Endodermal cell (in vitro differentiated cells): ENCODE measurements at regions not wholly inside any gene's neighbourhood (a gene's known extent, or its start where the extent isn't known, plus 50 kb on each side); places are given as distances from the start of the nearest gene placed in this dataset.

ENCODE experiments used
- DNase-seq: peaks from one replicate; pipeline ENCODE4 v3.0.0-alpha.2; 2017
- H3K27ac ChIP-seq: 2 replicates; pipeline ENCODE4 v1.5.1; 2013; ENCODE audit warnings: mild to moderate bottlenecking, low read depth, low read length, moderate library complexity
- H3K27me3 ChIP-seq: 2 replicates; pipeline ENCODE4 v1.6.1; 2013; ENCODE audit warnings: mild to moderate bottlenecking, low read length, moderate library complexity; ENCODE audit not compliant: insufficient read depth, control insufficient read depth, poor library complexity, severe bottlenecking
- H3K36me3 ChIP-seq: 2 replicates; pipeline ENCODE4 v1.7.0; 2013; ENCODE audit warnings: mild to moderate bottlenecking, low read length, moderate library complexity; ENCODE audit not compliant: control insufficient read depth, insufficient read depth
- H3K4me1 ChIP-seq: one replicate; pipeline ENCODE4 v1.7.0; 2013; ENCODE audit warnings: low read length; ENCODE audit not compliant: control insufficient read depth, insufficient read depth
- H3K4me3 ChIP-seq: 2 replicates; pipeline ENCODE4 v1.5.1; 2013; ENCODE audit warnings: mild to moderate bottlenecking, low read length, moderate library complexity
- H3K9ac ChIP-seq: 2 replicates; pipeline ENCODE4 v1.6.1; 2013; ENCODE audit warnings: mild to moderate bottlenecking, low read length, moderate library complexity; ENCODE audit not compliant: poor library complexity, severe bottlenecking; ENCODE audit errors: extremely low read depth
- H3K9me3 ChIP-seq: 2 replicates; pipeline ENCODE4 v1.6.1; 2013; ENCODE audit warnings: mild to moderate bottlenecking, low read length, moderate library complexity; ENCODE audit not compliant: control insufficient read depth
- H3K27ac Mint-ChIP-seq: 2 replicates; pipeline ENCODE4 v1.8.0; 2020; ENCODE audit warnings: mixed read lengths
- H3K27me3 Mint-ChIP-seq: 2 replicates; pipeline ENCODE4 v1.8.0; 2021; ENCODE audit warnings: mild to moderate bottlenecking, mixed read lengths; ENCODE audit not compliant: insufficient read depth
- H3K36me3 Mint-ChIP-seq: 2 replicates; pipeline ENCODE4 v1.8.0; 2020; ENCODE audit warnings: low read depth, mixed read lengths
- H3K4me1 Mint-ChIP-seq: 2 replicates; pipeline ENCODE4 v1.8.0; 2020; ENCODE audit warnings: mixed read lengths
- H3K4me3 Mint-ChIP-seq: 2 replicates; pipeline ENCODE4 v1.8.0; 2020; ENCODE audit warnings: mild to moderate bottlenecking, moderate library complexity, mixed read lengths
- H3K9me3 Mint-ChIP-seq: 2 replicates; pipeline ENCODE4 v1.8.0; 2020; ENCODE audit warnings: mild to moderate bottlenecking, mixed read lengths
- CTCF ChIP-seq: fragments of 200-600 bp; sonication (generic); conservative IDR thresholded peaks from 2 replicates; pipeline ENCODE4 v1.5.0; 2021; ENCODE audit warnings: antibody characterized with exemption, mild to moderate bottlenecking
- WGBS, 2 experiments: methylation state at CpG; one replicate each; pipeline versions ENCODE4 v1.1.5 to v1.1.7; 2013; ENCODE audit warnings: missing lambda C conversion rate in 2 of 2, mixed read lengths in 1 of 2; ENCODE audit not compliant: insufficient coverage in 1 of 2, insufficient read length in 1 of 2; 5-methylcytosine and 5-hydroxymethylcytosine counted together

- DNase-seq: no peak
- 95 to 100% methylated on average over 2 to 4 of the region's 4 CpGs for WGBS, 2 experiments
- H3K36me3 ChIP-seq: no peaks in the 10 kb centered on the region
- no peak overlapping the region for H3K9ac ChIP-seq
- Mint-ChIP-seq H3K4me1 (peaks cover 3% of the 10 kb centered on the region), H3K36me3 (no peaks in the 10 kb centered on the region), H3K9me3 (peaks cover 7% of the 10 kb centered on the region), H3K27ac (no peak overlapping the region), H3K4me3 (no peak overlapping the region), H3K27me3 (no peaks in the 10 kb centered on the region)
- H3K27me3 ChIP-seq: no peaks in the 10 kb centered on the region
- no peak for TF ChIP-seq CTCF
- no peak overlapping the region for H3K4me3 ChIP-seq
- H3K9me3 ChIP-seq: no peaks in the 10 kb centered on the region
- no peaks in the 10 kb centered on the region for H3K4me1 ChIP-seq
- no peak overlapping the region for H3K27ac ChIP-seq
These were observed 1530.6 kb downstream of the PLA2G4A start for GRCh38 chr1:188359315-188359714.

GRCh38 chr1:188363943-188364342 lies 1535.2 kb downstream of the PLA2G4A start:
- H3K27ac ChIP-seq: no peak overlapping the region
- H3K9me3 ChIP-seq: no peaks in the 10 kb centered on the region
- Mint-ChIP-seq H3K36me3 (no peaks in the 10 kb centered on the region), H3K9me3 (no peaks in the 10 kb centered on the region), H3K4me3 (no peak overlapping the region), H3K4me1 (peaks cover 3% of the 10 kb centered on the region), H3K27ac (no peak overlapping the region), H3K27me3 (no peaks in the 10 kb centered on the region)
- no peak overlapping the region for H3K9ac ChIP-seq
- 90% methylated on average over 2 to 4 of the region's 4 CpGs for WGBS, 2 experiments
- DNase-seq: no peak
- no peak for TF ChIP-seq CTCF
- no peak overlapping the region for H3K4me3 ChIP-seq
- H3K36me3 ChIP-seq: no peaks in the 10 kb centered on the region
- H3K27me3 ChIP-seq: no peaks in the 10 kb centered on the region
- H3K4me1 ChIP-seq: no peaks in the 10 kb centered on the region

GRCh38 chr1:188364927-188365449 lies 1536.2 kb downstream of the PLA2G4A start:
- Mint-ChIP-seq H3K4me1 (peaks cover 3% of the 10 kb centered on the region), H3K27me3 (no peaks in the 10 kb centered on the region), H3K9me3 (no peaks in the 10 kb centered on the region), H3K4me3 (no peak overlapping the region), H3K36me3 (no peaks in the 10 kb centered on the region), H3K27ac (no peak overlapping the region)
- TF ChIP-seq CTCF: no peak
- Histone ChIP-seq H3K9me3 (no peaks in the 10 kb centered on the region), H3K4me1 (no peaks in the 10 kb centered on the region), H3K27ac (no peak overlapping the region), H3K36me3 (no peaks in the 10 kb centered on the region), H3K27me3 (no peaks in the 10 kb centered on the region), H3K4me3 (no peak overlapping the region), H3K9ac (no peak overlapping the region)
- no peak for DNase-seq
- WGBS, 2 experiments: 78 to 90% methylated on average over 3 of the region's 3 CpGs
